ENCODE measurements at regions not wholly inside any gene's neighbourhood (a gene's known extent, or its start where the extent isn't known, plus 50 kb on each side); places are given as distances from the start of the nearest gene placed in this dataset.

DNA sequence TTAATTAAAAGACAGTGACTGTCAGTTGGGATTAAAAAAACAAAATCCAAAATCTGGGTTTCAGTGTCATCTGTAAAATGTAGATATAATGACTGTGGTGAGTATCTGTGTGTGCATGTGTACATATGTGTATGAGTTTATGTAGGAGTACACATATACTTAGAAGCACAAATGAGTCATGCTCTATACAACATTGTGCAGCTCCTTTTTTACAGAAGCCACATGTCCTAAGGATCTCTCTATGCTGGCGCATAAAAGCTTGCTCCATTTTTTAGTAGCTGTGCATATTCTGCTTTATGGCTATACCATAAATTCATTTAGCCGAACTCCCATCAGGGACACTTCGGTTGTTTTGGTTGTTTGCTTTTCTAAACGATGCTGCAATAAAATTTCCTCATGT, 125.2 kb upstream of the EEF2KMT start:
- no peak for TF ChIP-seq ZNF384 (IDR thresholded peaks at IDR 0.05)
- no peak for TF ChIP-seq FOXK2 (IDR thresholded peaks at IDR 0.05)
- no peak for TF ChIP-seq FOXA1 (IDR thresholded peaks at IDR 0.05)
- TF ChIP-seq PKNOX1 (IDR thresholded peaks at IDR 0.05), result no peak
- TF ChIP-seq BHLHE40 (IDR thresholded peaks at IDR 0.05; ENCODE audit: borderline replicate concordance), result no peak
- no peak for TF ChIP-seq FOXM1 (IDR thresholded peaks at IDR 0.05; ENCODE audit: borderline replicate concordance)
- no peak for TF ChIP-seq HDGF (IDR thresholded peaks at IDR 0.05; ENCODE audit: borderline replicate concordance)
- TF ChIP-seq CTBP1 (IDR thresholded peaks at IDR 0.05; ENCODE audit: borderline replicate concordance), result no peak
- no peak for TF ChIP-seq ARNT (IDR thresholded peaks at IDR 0.05)
- TF ChIP-seq L3MBTL2 (conservative IDR thresholded peaks at IDR 0.05), result no peak
